CD4-positive, alpha-beta T cell (primary cell): ENCODE measurements at regions not wholly inside any gene's neighbourhood (a gene's known extent, or its start where the extent isn't known, plus 50 kb on each side); places are given as distances from the start of the nearest gene placed in this dataset.

Experiments
- ATAC-seq: fragments of 200-7000 bp; cut with Tn5 transposase; one replicate; pipeline ENCODE4 v1.10.0; 2022; ENCODE audit warnings: mild to moderate bottlenecking; ENCODE audit not compliant: poor library complexity
- CTCF ChIA-PET: fragments of 350-600 bp; sonication (Branson Sonifier 250); formaldehyde crosslinking; loops from one replicate; lab custom pipeline; 2021; ENCODE audit warnings: antibody characterized with exemption, inconsistent platforms; lab: Charles Lee
- POLR2A ChIA-PET: fragments of 350-600 bp; sonication (Branson Sonifier 250); formaldehyde crosslinking; loops from one replicate; lab custom pipeline; 2021; ENCODE audit warnings: antibody characterized with exemption, inconsistent platforms; lab: Charles Lee
- DNase-seq, 14 experiments: peaks; one replicate each; pipeline ENCODE4 v3.0.0-alpha.2; 2013 to 2020; ENCODE audit warnings: mixed read lengths in 2 of 14
- H3K27ac ChIP-seq, 2 donors: one replicate each; pipeline versions ENCODE4 v1.5.1 to v1.7.0; 2013; ENCODE audit warnings: low read length in 2 of 2, low read depth in 1 of 2, mild to moderate bottlenecking in 1 of 2
- H3K27me3 ChIP-seq, 2 experiments: 1 replicate in 1 of 2; 2 replicates in 1 of 2; pipeline versions ENCODE4 v1.6.1 to v1.7.0; 2013; ENCODE audit warnings: low read length in 2 of 2, control low read depth in 1 of 2, mild to moderate bottlenecking in 1 of 2, moderate library complexity in 1 of 2; ENCODE audit not compliant: insufficient read depth in 2 of 2, control insufficient read depth in 1 of 2
- H3K36me3 ChIP-seq: one replicate; pipeline ENCODE4 v1.6.1; 2013; ENCODE audit warnings: low read length, control low read depth; ENCODE audit not compliant: insufficient read depth
- H3K4me1 ChIP-seq: one replicate; pipeline ENCODE4 v1.6.1; 2013; ENCODE audit warnings: low read length, control low read depth; ENCODE audit not compliant: insufficient read depth
- H3K4me3 ChIP-seq: one replicate; pipeline ENCODE4 v1.5.1; 2013; ENCODE audit warnings: mild to moderate bottlenecking, low read length, moderate library complexity
- H3K9me3 ChIP-seq, 2 experiments: 1 replicate in 1 of 2; 2 replicates in 1 of 2; pipeline versions ENCODE4 v1.6.1 to v1.7.0; 2013; ENCODE audit warnings: low read length in 2 of 2, mild to moderate bottlenecking in 2 of 2, control low read depth in 1 of 2, moderate library complexity in 1 of 2; ENCODE audit not compliant: control insufficient read depth in 1 of 2, insufficient read depth in 1 of 2
- H3K27ac Mint-ChIP-seq: one replicate; pipeline ENCODE4 v1.8.0; 2020; ENCODE audit warnings: mixed read lengths
- H3K27me3 Mint-ChIP-seq: one replicate; pipeline ENCODE4 v1.8.0; 2021; ENCODE audit warnings: mixed read lengths
- H3K36me3 Mint-ChIP-seq: one replicate; pipeline ENCODE4 v1.8.0; 2021; ENCODE audit warnings: low read depth, mixed read lengths
- H3K4me1 Mint-ChIP-seq: one replicate; pipeline ENCODE4 v1.8.0; 2021; ENCODE audit warnings: low read depth, mixed read lengths
- H3K4me3 Mint-ChIP-seq: one replicate; pipeline ENCODE4 v1.8.0; 2020; ENCODE audit warnings: mild to moderate bottlenecking, mixed read lengths
- H3K9me3 Mint-ChIP-seq: one replicate; pipeline ENCODE4 v1.8.0; 2020; ENCODE audit warnings: mixed read lengths
- intact Hi-C, 2 experiments: fragments of 100-400 bp; cut with DNase I in 1 of 2; cut with micrococcal nuclease in 1 of 2; formaldehyde crosslinking; loops; one replicate each; pipeline versions ENCODE4 v1.15.1 to v1.9.0; 2023 to 2025; cut with DNase I, micrococcal nuclease
- TF ChIP-seq, protein P1 (sequence below): fragments of 200-600 bp; IDR thresholded peaks from one replicate; pipeline ENCODE4 v1.8.0; 2022; ENCODE audit warnings: antibody characterized with exemption, mild to moderate bottlenecking

DNA sequence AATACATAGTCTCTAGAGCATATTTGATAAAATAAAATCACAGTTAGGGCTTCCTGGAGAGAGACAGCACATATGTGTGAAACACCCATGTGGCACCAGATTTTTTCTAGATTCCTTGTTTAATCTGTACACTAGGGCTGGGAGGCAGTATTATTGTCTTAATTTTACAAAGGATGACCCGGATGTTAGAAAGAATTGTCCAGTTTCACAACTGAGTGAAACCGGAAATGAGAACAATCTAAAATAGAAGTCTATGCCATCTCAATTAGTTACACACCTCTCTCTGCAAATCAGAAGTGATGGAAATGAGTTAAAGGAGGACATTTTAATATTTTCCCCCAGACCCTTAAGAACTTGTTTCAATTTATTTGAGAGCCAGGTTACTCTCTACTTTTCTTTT, 463.7 kb upstream of the DSEL start:
- Mint-ChIP-seq H3K27me3 (no peaks in the 10 kb centered on the region), H3K27ac (no peak overlapping the region), H3K36me3 (no peaks in the 10 kb centered on the region), H3K4me3 (no peak overlapping the region), H3K4me1 (no peaks in the 10 kb centered on the region), H3K9me3 (no peaks in the 10 kb centered on the region)
- Histone ChIP-seq H3K27me3 (no peaks in the 10 kb centered on the region), H3K4me1 (no peaks in the 10 kb centered on the region), H3K36me3 (no peaks in the 10 kb centered on the region), H3K9me3 (peaks cover 0 to 7% of the 10 kb centered on the region in 2 experiments), H3K27ac (no peak overlapping the region), H3K4me3 (no peak overlapping the region)
- intact Hi-C loops: no loop called here
- DNase-seq (no peak), ATAC-seq (no peak)
- POLR2A ChIA-PET: no interaction called here
- CTCF ChIA-PET: no interaction called here
- TF ChIP-seq, protein P1, sequence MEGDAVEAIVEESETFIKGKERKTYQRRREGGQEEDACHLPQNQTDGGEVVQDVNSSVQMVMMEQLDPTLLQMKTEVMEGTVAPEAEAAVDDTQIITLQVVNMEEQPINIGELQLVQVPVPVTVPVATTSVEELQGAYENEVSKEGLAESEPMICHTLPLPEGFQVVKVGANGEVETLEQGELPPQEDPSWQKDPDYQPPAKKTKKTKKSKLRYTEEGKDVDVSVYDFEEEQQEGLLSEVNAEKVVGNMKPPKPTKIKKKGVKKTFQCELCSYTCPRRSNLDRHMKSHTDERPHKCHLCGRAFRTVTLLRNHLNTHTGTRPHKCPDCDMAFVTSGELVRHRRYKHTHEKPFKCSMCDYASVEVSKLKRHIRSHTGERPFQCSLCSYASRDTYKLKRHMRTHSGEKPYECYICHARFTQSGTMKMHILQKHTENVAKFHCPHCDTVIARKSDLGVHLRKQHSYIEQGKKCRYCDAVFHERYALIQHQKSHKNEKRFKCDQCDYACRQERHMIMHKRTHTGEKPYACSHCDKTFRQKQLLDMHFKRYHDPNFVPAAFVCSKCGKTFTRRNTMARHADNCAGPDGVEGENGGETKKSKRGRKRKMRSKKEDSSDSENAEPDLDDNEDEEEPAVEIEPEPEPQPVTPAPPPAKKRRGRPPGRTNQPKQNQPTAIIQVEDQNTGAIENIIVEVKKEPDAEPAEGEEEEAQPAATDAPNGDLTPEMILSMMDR: no peak

DNA sequence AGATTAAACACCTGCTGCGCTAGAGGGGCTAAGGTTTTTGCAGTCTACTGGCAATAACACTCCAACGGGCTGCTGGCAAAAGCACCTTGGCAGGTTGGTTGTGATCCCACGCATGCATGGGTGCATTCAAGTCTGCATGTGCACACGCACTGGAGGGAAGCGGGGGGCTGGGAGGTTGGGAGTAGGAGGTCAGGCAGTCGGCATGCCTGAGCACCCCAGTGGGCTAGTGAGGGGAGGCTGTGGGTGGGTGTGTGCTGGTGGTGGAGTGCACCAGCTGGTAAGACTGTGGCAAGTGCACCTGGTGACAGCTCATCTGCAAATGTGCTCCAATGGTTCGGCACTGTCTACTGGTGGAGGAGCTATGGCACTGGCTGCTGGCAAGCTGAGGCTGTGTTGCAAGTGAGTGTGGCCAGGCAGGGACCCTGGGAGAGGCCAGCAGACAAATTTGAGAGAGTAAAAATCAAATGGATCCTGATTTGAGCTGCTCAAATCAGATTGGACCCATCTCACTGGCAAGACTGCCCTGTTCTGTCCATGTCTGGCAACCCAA, 460.6 kb upstream of the DSEL start:
- no peak overlapping the region for H3K27ac Mint-ChIP-seq
- DNase-seq (peak in 1 of 14 experiments; percentile 5), ATAC-seq (no peak)
- POLR2A ChIA-PET: no interaction called here
- H3K36me3 Mint-ChIP-seq: no peaks in the 10 kb centered on the region
- Histone ChIP-seq H3K4me3 (no peak overlapping the region), H3K27me3 (no peaks in the 10 kb centered on the region), H3K27ac (no peak overlapping the region), H3K36me3 (no peaks in the 10 kb centered on the region), H3K9me3 (peaks cover 0 to 7% of the 10 kb centered on the region in 2 experiments), H3K4me1 (no peaks in the 10 kb centered on the region)
- no peak overlapping the region for H3K4me3 Mint-ChIP-seq
- CTCF ChIA-PET: no interaction called here
- no peaks in the 10 kb centered on the region for H3K4me1 Mint-ChIP-seq
- TF ChIP-seq, protein P1: no peak
- H3K9me3 Mint-ChIP-seq: no peaks in the 10 kb centered on the region
- intact Hi-C loops: no loop called here
- H3K27me3 Mint-ChIP-seq: no peaks in the 10 kb centered on the region

DNA sequence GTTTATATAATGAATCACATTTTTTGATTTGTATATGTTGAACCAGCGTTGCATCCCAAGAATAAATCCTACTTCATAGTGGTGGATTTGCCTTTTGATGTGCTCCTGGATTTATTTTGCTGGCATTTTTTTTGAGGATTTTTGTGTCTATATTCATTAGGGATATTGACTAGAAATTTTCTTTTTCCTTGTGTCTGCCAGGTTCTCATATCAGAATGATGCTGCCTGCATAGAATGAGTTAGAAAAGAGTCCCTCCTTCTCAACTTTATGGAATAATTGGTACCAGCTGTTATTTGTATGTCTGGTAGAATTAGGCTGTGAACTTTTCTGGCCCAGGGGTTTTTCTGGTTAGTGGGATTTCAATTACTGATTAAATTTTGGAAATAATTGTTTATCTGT, 457.4 kb upstream of the DSEL start:
- TF ChIP-seq, protein P1: no peak
- Histone ChIP-seq H3K27me3 (no peaks in the 10 kb centered on the region), H3K4me3 (no peak overlapping the region), H3K9me3 (peaks cover 0 to 7% of the 10 kb centered on the region in 2 experiments), H3K4me1 (no peaks in the 10 kb centered on the region), H3K36me3 (no peaks in the 10 kb centered on the region), H3K27ac (no peak overlapping the region)
- ChIA-PET CTCF (no interaction called here), POLR2A (no interaction called here)
- no peak overlapping the region for H3K27ac Mint-ChIP-seq
- intact Hi-C loops: no loop called here
- H3K4me3 Mint-ChIP-seq: no peak overlapping the region
- H3K36me3 Mint-ChIP-seq: no peaks in the 10 kb centered on the region
- ATAC-seq (no peak), DNase-seq (no peak)
- H3K9me3 Mint-ChIP-seq: no peaks in the 10 kb centered on the region
- no peaks in the 10 kb centered on the region for H3K4me1 Mint-ChIP-seq
- no peaks in the 10 kb centered on the region for H3K27me3 Mint-ChIP-seq
